ENCODE measurements at regions not wholly inside any gene's neighbourhood (a gene's known extent, or its start where the extent isn't known, plus 50 kb on each side); places are given as distances from the start of the nearest gene placed in this dataset.

- ChIA-PET POLR2A (ENCODE audit: partially characterized antibody) (no interaction called here), CTCF (ENCODE audit: partially characterized antibody) (no interaction called here)
- WGBS, 2 experiments (ENCODE audit: extremely low coverage in 1 of 2, insufficient coverage in 1 of 2, insufficient read length in 1 of 2, insufficient replicate concordance in 2 of 2, low coverage in 1 of 2, low lambda C conversion rate in 2 of 2, missing lambda C conversion rate in 1 of 2) = 92% methylated on average over 1 of the region's 1 CpG; no CpG with 5 or more reads in 1 of the 2 experiments
- no peaks in the 10 kb centered on the region for H3K79me2 ChIP-seq (ENCODE audit: control insufficient read depth in 1 of 2, insufficient read depth in 2 of 2, low read length in 2 of 2)
- H3K4me1 ChIP-seq (replicated peaks in 1 of 4; ENCODE audit: control insufficient read depth in 3 of 4, insufficient read depth in 4 of 4, low read length in 3 of 4) = no peaks in the 10 kb centered on the region
- no peak overlapping the region for H3K4me2 ChIP-seq (ENCODE audit: insufficient read depth in 1 of 2, low read depth in 2 of 2, low read length in 2 of 2)
- H3K27me3 ChIP-seq (replicated peaks in 1 of 4; ENCODE audit: control insufficient read depth in 3 of 4, extremely low read depth in 1 of 4, insufficient read depth in 3 of 4, low read length in 3 of 4) = no peaks in the 10 kb centered on the region
- no peak overlapping the region for H2AFZ ChIP-seq (ENCODE audit: low read length)
- H4K20me1 ChIP-seq (replicated peaks in 1 of 2; ENCODE audit: control insufficient read depth in 1 of 2, insufficient read depth in 2 of 2, low read length in 2 of 2) = no peaks in the 10 kb centered on the region
- no peak overlapping the region for H2BK120ac ChIP-seq (replicated peaks; ENCODE audit: low read depth, low read length)
- no peak overlapping the region for H2BK12ac ChIP-seq (ENCODE audit: low read depth, low read length)
- H4K91ac ChIP-seq (replicated peaks; ENCODE audit: insufficient read length, low read length) = no peak overlapping the region
- H2BK15ac ChIP-seq (ENCODE audit: low read length) = no peak overlapping the region
- H4K5ac ChIP-seq (ENCODE audit: insufficient read length, low read depth, low read length) = no peak overlapping the region
- no peak overlapping the region for H3K56ac ChIP-seq (replicated peaks; ENCODE audit: insufficient read length, low read depth, low read length)
- no peak overlapping the region for H2BK5ac ChIP-seq (ENCODE audit: low read depth, low read length)
- no peaks in the 10 kb centered on the region for H3K79me1 ChIP-seq (ENCODE audit: low read depth, low read length)
- no peak overlapping the region for H2AK5ac ChIP-seq (ENCODE audit: low read depth, low read length)
- no peak overlapping the region for H4K8ac ChIP-seq (ENCODE audit: extremely low read depth, insufficient read depth, low read length)
- peaks cover 2% of the 10 kb centered on the region; the same call in 1 of the 2 replicates for H3K23me2 ChIP-seq (ENCODE audit: low read depth, low read length)
- no peak overlapping the region for H3K4ac ChIP-seq (replicated peaks; ENCODE audit: insufficient read length, low read depth, low read length)
- FAIRE-seq = no peak
- H2BK20ac ChIP-seq (ENCODE audit: low read length) = no peak overlapping the region
- H3K14ac ChIP-seq (ENCODE audit: insufficient read length) = no peak overlapping the region
- no peak overlapping the region for H3K27ac ChIP-seq (ENCODE audit: low read depth, low read length)
- no peak overlapping the region for H3K4me3 ChIP-seq (ENCODE audit: extremely low read depth in 1 of 4, insufficient read depth in 2 of 4, low read depth in 3 of 4, low read length in 4 of 4)
- no peak overlapping the region for H3K23ac ChIP-seq (ENCODE audit: insufficient read length)
- H3K9me3 ChIP-seq (ENCODE audit: insufficient read depth in 2 of 2, low read depth in 1 of 2, low read length in 1 of 2) = no peaks in the 10 kb centered on the region
- H3K18ac ChIP-seq (ENCODE audit: extremely low read depth, low read length) = no peak overlapping the region
- DNase-seq (ENCODE audit: low read depth in 1 of 2, low spot score in 2 of 2) = no peak
- no peak overlapping the region for H3K9ac ChIP-seq (replicated peaks in 1 of 4; ENCODE audit: extremely low read depth in 1 of 4, low read depth in 3 of 4, low read length in 3 of 4)
- no peaks in the 10 kb centered on the region for H3K36me3 ChIP-seq (ENCODE audit: control insufficient read depth in 2 of 4, insufficient read depth in 4 of 4, low read length in 3 of 4)
- no peak for TF ChIP-seq CBX5 (IDR thresholded peaks at IDR 0.05; ENCODE audit: low read depth, low read length)
- TF ChIP-seq TCF12 (IDR thresholded peaks at IDR 0.05; ENCODE audit: low read depth, low read length) = no peak
- TF ChIP-seq USF2 (IDR thresholded peaks at IDR 0.05; ENCODE audit: low read length) = no peak
- TF ChIP-seq HDAC2 (IDR thresholded peaks at IDR 0.05; ENCODE audit: borderline replicate concordance in 1 of 2, low read depth in 2 of 2, low read length in 2 of 2) = no peak
- no peak for TF ChIP-seq TEAD4 (IDR thresholded peaks at IDR 0.05; ENCODE audit: low read depth, low read length)
Observed at GRCh38 chr20:54318892-54319291, 111.0 kb downstream of the PFDN4 start.

Measured in H1 (cell line).